Activated B cell treated with CpG ODN at 0.5 μM for 24 hours (primary cell): ENCODE measurements at regions not wholly inside any gene's neighbourhood (a gene's known extent, or its start where the extent isn't known, plus 50 kb on each side); places are given as distances from the start of the nearest gene placed in this dataset.
"Not testable (repeated sequence)": the region's sequence is repeated elsewhere in the genome, so short reads cannot be mapped to it uniquely, and the experiment has no call there.

Source experiments
- ATAC-seq: fragments of 200-7000 bp; cut with Tn5 transposase; one replicate; pipeline ENCODE4 v1.10.0; 2021; ENCODE audit warnings: low read depth, mild to moderate bottlenecking, moderate library complexity
- CTCF ChIA-PET: fragments of 350-600 bp; sonication (Branson Sonifier 250); formaldehyde crosslinking; loops from one replicate; lab custom pipeline; 2021; ENCODE audit warnings: antibody characterized with exemption; lab: Charles Lee
- POLR2A ChIA-PET: fragments of 350-600 bp; sonication (Branson Sonifier 250); formaldehyde crosslinking; loops from one replicate; lab custom pipeline; 2021; ENCODE audit warnings: antibody characterized with exemption; lab: Charles Lee
- DNase-seq: peaks from one replicate; pipeline ENCODE4 v3.0.0; 2022
- H3K27ac Mint-ChIP-seq: one replicate; pipeline ENCODE4 v1.8.0; 2020; ENCODE audit warnings: mixed read lengths
- H3K27me3 Mint-ChIP-seq: one replicate; pipeline ENCODE4 v1.8.0; 2021; ENCODE audit warnings: mixed read lengths
- H3K36me3 Mint-ChIP-seq: one replicate; pipeline ENCODE4 v1.8.0; 2021; ENCODE audit warnings: low read depth, mixed read lengths
- H3K4me1 Mint-ChIP-seq: one replicate; pipeline ENCODE4 v1.8.0; 2021; ENCODE audit warnings: mixed read lengths
- H3K4me3 Mint-ChIP-seq: one replicate; pipeline ENCODE4 v1.8.0; 2020; ENCODE audit warnings: mild to moderate bottlenecking, mixed read lengths
- H3K9me3 Mint-ChIP-seq: one replicate; pipeline ENCODE4 v1.8.0; 2020; ENCODE audit warnings: mixed read lengths
- intact Hi-C: fragments of 100-400 bp; cut with micrococcal nuclease; formaldehyde crosslinking; loops from one replicate; pipeline ENCODE4 v1.15.1; 2024
- TF ChIP-seq, protein P1 (sequence below): fragments of 200-600 bp; IDR thresholded peaks from one replicate; pipeline ENCODE4 v1.8.0; 2022; ENCODE audit warnings: antibody characterized with exemption, mild to moderate bottlenecking

DNA sequence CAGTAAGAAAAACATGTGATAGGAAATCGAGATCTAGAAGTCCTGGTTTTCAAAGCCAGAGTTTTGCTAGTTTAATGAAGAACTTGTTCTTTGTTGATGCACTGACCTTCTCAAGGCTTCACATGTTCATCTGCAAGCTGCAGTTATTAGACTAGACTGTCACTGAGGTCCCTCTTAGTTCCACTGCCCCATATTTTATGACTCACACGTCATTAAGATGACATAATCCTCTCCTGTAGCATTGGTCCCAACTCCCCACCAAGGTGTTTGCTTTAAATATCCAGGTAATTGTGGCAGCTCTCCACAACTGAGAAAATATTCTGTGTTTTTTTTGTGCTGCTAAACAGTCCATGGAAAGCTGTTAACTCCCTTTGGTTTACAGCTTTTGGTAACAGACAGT lies 149.7 kb downstream of the MREG start:
- intact Hi-C loops = no loop called here
- no peak overlapping the region for H3K4me3 Mint-ChIP-seq
- TF ChIP-seq, protein P1, sequence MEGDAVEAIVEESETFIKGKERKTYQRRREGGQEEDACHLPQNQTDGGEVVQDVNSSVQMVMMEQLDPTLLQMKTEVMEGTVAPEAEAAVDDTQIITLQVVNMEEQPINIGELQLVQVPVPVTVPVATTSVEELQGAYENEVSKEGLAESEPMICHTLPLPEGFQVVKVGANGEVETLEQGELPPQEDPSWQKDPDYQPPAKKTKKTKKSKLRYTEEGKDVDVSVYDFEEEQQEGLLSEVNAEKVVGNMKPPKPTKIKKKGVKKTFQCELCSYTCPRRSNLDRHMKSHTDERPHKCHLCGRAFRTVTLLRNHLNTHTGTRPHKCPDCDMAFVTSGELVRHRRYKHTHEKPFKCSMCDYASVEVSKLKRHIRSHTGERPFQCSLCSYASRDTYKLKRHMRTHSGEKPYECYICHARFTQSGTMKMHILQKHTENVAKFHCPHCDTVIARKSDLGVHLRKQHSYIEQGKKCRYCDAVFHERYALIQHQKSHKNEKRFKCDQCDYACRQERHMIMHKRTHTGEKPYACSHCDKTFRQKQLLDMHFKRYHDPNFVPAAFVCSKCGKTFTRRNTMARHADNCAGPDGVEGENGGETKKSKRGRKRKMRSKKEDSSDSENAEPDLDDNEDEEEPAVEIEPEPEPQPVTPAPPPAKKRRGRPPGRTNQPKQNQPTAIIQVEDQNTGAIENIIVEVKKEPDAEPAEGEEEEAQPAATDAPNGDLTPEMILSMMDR = no peak
- H3K36me3 Mint-ChIP-seq = no peaks in the 10 kb centered on the region
- DNase-seq = no peak
- POLR2A ChIA-PET = no interaction called here
- peaks cover 10% of the 10 kb centered on the region for H3K27me3 Mint-ChIP-seq
- no peaks in the 10 kb centered on the region for H3K4me1 Mint-ChIP-seq
- H3K9me3 Mint-ChIP-seq = no peaks in the 10 kb centered on the region
- CTCF ChIA-PET = no interaction called here
- no peak for ATAC-seq
- no peak overlapping the region for H3K27ac Mint-ChIP-seq

DNA sequence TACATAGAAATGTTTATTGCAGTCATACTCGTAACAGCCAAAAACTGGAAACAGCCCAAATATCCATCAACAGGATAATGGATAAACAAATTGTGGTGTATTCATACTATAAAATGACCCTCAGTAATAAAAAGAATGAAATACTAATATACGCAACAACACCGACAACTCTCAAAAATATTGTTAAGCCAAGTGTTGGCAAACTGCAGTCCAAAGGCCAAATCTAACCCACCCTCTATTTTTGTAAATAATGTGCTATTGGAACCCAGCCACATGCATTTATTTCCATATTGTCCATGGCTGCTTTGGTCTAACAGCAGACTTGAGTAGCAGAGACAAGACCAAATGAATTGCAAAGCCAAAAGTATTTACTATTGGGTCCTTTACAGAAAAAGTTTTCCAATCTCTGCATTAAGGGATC lies 151.0 kb downstream of the MREG start:
- no peak for ATAC-seq
- TF ChIP-seq, protein P1 = no peak
- H3K36me3 Mint-ChIP-seq = no peaks in the 10 kb centered on the region
- no peak overlapping the region for H3K27ac Mint-ChIP-seq
- H3K27me3 Mint-ChIP-seq = peaks cover 8% of the 10 kb centered on the region
- ChIA-PET POLR2A (no interaction called here), CTCF (no interaction called here)
- intact Hi-C loops = no loop called here
- H3K4me3 Mint-ChIP-seq = no peak overlapping the region
- H3K4me1 Mint-ChIP-seq = no peaks in the 10 kb centered on the region
- H3K9me3 Mint-ChIP-seq = no peaks in the 10 kb centered on the region
- no peak for DNase-seq

DNA sequence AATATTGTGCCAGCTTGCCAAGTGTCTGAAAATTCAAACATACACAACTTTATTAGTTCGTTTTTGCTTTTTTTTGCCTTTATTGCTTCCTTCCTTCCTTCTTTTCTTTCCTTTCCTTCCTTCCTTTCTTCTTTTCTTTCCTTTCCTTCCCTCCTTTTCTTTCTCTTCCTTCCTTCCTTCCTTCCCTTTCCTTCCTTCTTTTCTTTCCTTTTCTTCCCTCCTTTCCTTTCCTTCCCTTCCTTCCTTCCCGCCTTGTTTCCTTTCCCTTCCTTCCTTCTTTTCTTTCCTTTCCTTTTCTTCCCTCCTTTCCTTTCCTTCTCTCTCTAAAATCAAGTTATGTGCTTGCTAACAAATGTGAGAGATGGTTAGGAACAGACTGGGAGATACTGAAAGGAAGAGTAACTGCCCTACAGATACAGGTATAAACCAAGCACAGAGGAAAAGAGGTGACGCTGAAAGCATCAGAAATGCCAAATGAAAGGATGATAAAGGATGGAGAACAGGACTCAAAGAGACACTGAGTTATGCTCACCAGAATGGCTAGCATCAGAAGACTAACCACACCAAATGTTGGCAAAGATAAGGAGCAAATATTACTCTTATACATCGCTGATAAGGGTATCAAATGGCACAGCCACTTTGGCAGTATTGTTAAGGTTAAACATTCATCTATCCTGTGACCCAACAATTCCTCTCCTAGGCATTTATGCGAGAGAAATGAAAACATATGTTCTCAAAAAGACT lies 151.6 kb downstream of the MREG start:
- Mint-ChIP-seq H3K36me3 (no peaks in the 10 kb centered on the region), H3K27me3 (peaks cover 8% of the 10 kb centered on the region), H3K4me3 (no peak overlapping the region), H3K9me3 (no peaks in the 10 kb centered on the region), H3K4me1 (no peaks in the 10 kb centered on the region), H3K27ac (no peak overlapping the region)
- POLR2A ChIA-PET = interaction anchor here (0.6 kb wide), 1 partner anchor 74 kb away, joined by 7 read pairs; no protein-coding TSS in a partner anchor
- ATAC-seq (no peak), DNase-seq (no peak)
- CTCF ChIA-PET = no interaction called here
- intact Hi-C loops = no loop called here
- TF ChIP-seq, protein P1 = no peak

DNA sequence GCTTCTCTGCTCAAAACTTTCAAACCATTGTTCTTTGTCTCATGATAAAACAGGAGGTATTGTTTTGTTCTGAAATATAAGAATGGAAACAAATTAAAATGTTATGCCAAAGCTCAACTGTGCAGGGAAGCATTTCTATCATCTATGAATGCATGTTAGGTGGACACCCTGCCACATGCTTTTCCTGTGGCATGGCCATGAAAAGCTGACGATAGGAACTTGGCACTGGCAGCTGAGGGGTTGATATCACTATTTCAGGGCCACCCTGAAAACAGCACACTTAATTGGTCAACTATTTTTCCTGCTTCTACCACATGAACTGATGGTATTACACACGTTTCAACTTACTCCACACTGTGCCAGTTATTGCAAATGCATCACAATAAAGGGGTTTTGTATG lies 157.3 kb downstream of the MREG start:
- intact Hi-C loops = no loop called here
- H3K9me3 Mint-ChIP-seq = peaks cover 5% of the 10 kb centered on the region
- H3K27me3 Mint-ChIP-seq = no peaks in the 10 kb centered on the region

DNA sequence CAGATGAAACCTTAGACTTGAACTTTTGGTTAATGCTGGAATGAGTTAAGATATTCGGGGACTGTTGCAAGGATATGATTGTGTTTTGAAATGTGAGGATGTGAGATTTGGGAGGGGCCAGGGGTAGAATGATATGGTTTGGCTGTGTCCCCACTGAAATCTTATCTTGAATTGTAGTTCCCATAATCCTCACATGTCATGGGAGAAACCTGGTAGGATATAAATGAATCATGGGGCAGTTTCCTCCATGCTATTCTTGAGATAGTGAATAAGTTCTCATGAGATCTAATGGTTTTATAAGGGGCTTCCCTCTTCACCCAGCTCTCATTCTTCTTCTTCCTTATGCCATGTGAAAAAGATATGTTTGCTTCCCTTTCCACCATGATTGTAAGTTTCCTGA lies 158.0 kb downstream of the MREG start:
- DNase-seq, H3K27ac Mint-ChIP-seq, H3K9me3 Mint-ChIP-seq, H3K27me3 Mint-ChIP-seq, intact Hi-C loops, POLR2A ChIA-PET, ATAC-seq, H3K4me3 Mint-ChIP-seq, H3K4me1 Mint-ChIP-seq, H3K36me3 Mint-ChIP-seq, CTCF ChIA-PET: not testable (repeated sequence)

More for the DNA sequence above, 157.3 kb downstream of the MREG start:
- ChIA-PET POLR2A (no interaction called here), CTCF (no interaction called here)
- Mint-ChIP-seq H3K27ac (no peak overlapping the region), H3K4me1 (no peaks in the 10 kb centered on the region), H3K4me3 (no peak overlapping the region), H3K36me3 (no peaks in the 10 kb centered on the region)
- DNase-seq (no peak), ATAC-seq (no peak)
- TF ChIP-seq, protein P1 = no peak
